ENCODE measurements at regions not wholly inside any gene's neighbourhood (a gene's known extent, or its start where the extent isn't known, plus 50 kb on each side); places are given as distances from the start of the nearest gene placed in this dataset.

GRCh38 chr16:5865236-5865635, 767.6 kb upstream of the EEF2KMT start:
- no peak for TF ChIP-seq CTCF (IDR thresholded peaks at IDR 0.05)
- no peak for TF ChIP-seq POLR2AphosphoS5 (IDR thresholded peaks at IDR 0.05)

All from transverse colon (tissue), 4 donors.